ENCODE measurements at regions not wholly inside any gene's neighbourhood (a gene's known extent, or its start where the extent isn't known, plus 50 kb on each side); places are given as distances from the start of the nearest gene placed in this dataset.
"Not testable (repeated sequence)": the region's sequence is repeated elsewhere in the genome, so short reads cannot be mapped to it uniquely, and the experiment has no call there.

GRCh38 chr1:187038784-187039183 is 210.0 kb downstream of the PLA2G4A start:
- DNase-seq (ENCODE audit: low read depth, low spot score) = peak; percentile 28

GRCh38 chr1:187041104-187041503 is 212.4 kb downstream of the PLA2G4A start:
- DNase-seq (ENCODE audit: low read depth, low spot score) = no peak

GRCh38 chr1:187042538-187042937 is 213.8 kb downstream of the PLA2G4A start:
- DNase-seq (ENCODE audit: low read depth, low spot score) = no peak

GRCh38 chr1:187043433-187043832 is 214.7 kb downstream of the PLA2G4A start:
- DNase-seq (ENCODE audit: low read depth, low spot score) = not testable (repeated sequence)

- DNase-seq (ENCODE audit: low read depth, low spot score) = no peak
These were observed 215.7 kb downstream of the PLA2G4A start for GRCh38 chr1:187044411-187044810.

- DNase-seq (ENCODE audit: low read depth, low spot score) = no peak
These were observed 216.6 kb downstream of the PLA2G4A start for GRCh38 chr1:187045371-187045770.

- no peak for DNase-seq (ENCODE audit: low read depth, low spot score)
These were observed 217.5 kb downstream of the PLA2G4A start for GRCh38 chr1:187046293-187046692.

- DNase-seq (ENCODE audit: low read depth, low spot score) = no peak
These were observed 218.5 kb downstream of the PLA2G4A start for GRCh38 chr1:187047298-187047697.

GRCh38 chr1:187051618-187052232 is 223.0 kb downstream of the PLA2G4A start:
- DNase-seq (ENCODE audit: low read depth, low spot score) = peak; percentile 54

- DNase-seq (ENCODE audit: low read depth, low spot score) = no peak
These were observed 225.1 kb downstream of the PLA2G4A start for GRCh38 chr1:187053876-187054275.

- no peak for DNase-seq (ENCODE audit: low read depth, low spot score)
These were observed 226.4 kb downstream of the PLA2G4A start for GRCh38 chr1:187054862-187055757.

GRCh38 chr1:187063271-187063670 is 234.5 kb downstream of the PLA2G4A start:
- DNase-seq (ENCODE audit: low read depth, low spot score) = no peak

- DNase-seq (ENCODE audit: low read depth, low spot score) = no peak
These were observed 238.4 kb downstream of the PLA2G4A start for GRCh38 chr1:187067160-187067559.

- DNase-seq (ENCODE audit: low read depth, low spot score) = no peak
These were observed 241.3 kb downstream of the PLA2G4A start for GRCh38 chr1:187070076-187070475.

- DNase-seq (ENCODE audit: low read depth, low spot score) = not testable (repeated sequence)
These were observed 243.7 kb downstream of the PLA2G4A start for GRCh38 chr1:187072262-187073034.

- not testable (repeated sequence) for DNase-seq (ENCODE audit: low read depth, low spot score)
These were observed 244.3 kb downstream of the PLA2G4A start for GRCh38 chr1:187073035-187073560.

GRCh38 chr1:187073634-187074245 is 245.0 kb downstream of the PLA2G4A start:
- DNase-seq (ENCODE audit: low read depth, low spot score) = not testable (repeated sequence)

GRCh38 chr1:187074445-187075048 is 245.8 kb downstream of the PLA2G4A start:
- no peak for DNase-seq (ENCODE audit: low read depth, low spot score)

- DNase-seq (ENCODE audit: low read depth, low spot score) = no peak
These were observed 248.2 kb downstream of the PLA2G4A start for GRCh38 chr1:187076922-187077321.

- no peak for DNase-seq (ENCODE audit: low read depth, low spot score)
These were observed 249.6 kb downstream of the PLA2G4A start for GRCh38 chr1:187078321-187078720.

- no peak for DNase-seq (ENCODE audit: low read depth, low spot score)
These were observed 250.2 kb downstream of the PLA2G4A start for GRCh38 chr1:187078916-187079315.
